Activated naive CD4-positive, alpha-beta T cell treated with anti-CD3 and anti-CD28 coated beads, Interleukin-2, amount 50 U/mL, for 72 hours (primary cell): ENCODE measurements at regions not wholly inside any gene's neighbourhood (a gene's known extent, or its start where the extent isn't known, plus 50 kb on each side); places are given as distances from the start of the nearest gene placed in this dataset.
"Not testable (repeated sequence)": the region's sequence is repeated elsewhere in the genome, so short reads cannot be mapped to it uniquely, and the experiment has no call there.

Experiments used
- ATAC-seq, 2 donors: fragments of 150-1000 bp; cut with Tn5 transposase; 2 replicates each; pipeline ENCODE4 v1.10.0; 2021; ENCODE audit warnings: mild to moderate bottlenecking in 2 of 2, moderate library complexity in 2 of 2
- DNase-seq, 2 donors: peaks; one replicate each; pipeline ENCODE4 v3.0.0; 2021 to 2022; ENCODE audit warnings: low spot score in 2 of 2
- H3K27ac Mint-ChIP-seq, 2 donors: one replicate each; pipeline ENCODE4 v1.8.0; 2022; ENCODE audit warnings: mild to moderate bottlenecking in 2 of 2, mixed read lengths in 2 of 2
- H3K36me3 Mint-ChIP-seq, 2 donors: one replicate each; pipeline ENCODE4 v1.8.0; 2022; ENCODE audit warnings: mixed read lengths in 2 of 2
- H3K9me3 Mint-ChIP-seq, 2 donors: one replicate each; pipeline ENCODE4 v1.8.0; 2022; ENCODE audit warnings: mixed read lengths in 2 of 2

DNA sequence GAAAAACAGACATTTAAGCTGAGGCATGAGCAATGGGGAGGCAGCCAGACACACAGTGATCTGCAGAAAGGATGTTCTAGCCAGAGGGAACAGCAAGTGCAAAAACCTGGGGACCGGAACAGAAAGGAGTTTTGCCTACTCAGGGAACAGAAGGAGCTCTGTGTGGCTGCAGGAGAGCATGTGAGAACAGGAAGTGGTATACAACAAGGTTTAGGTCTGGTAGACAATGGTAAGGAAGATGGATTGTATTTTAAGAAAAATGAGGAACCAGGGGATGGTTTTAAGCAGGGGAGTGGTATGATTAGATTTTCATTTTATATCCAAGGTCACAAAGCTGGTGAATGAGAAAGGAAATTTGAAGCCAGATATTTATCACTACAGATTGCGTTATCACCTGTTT lies 157.5 kb downstream of the UNC5CL start:
- Mint-ChIP-seq H3K36me3 (peaks cover 0 to 4% of the 10 kb centered on the region in 2 donors), H3K9me3 (peaks cover 0 to 5% of the 10 kb centered on the region in 2 donors), H3K27ac (no peak overlapping the region)
- ATAC-seq, result no peak
- DNase-seq, result no peak

DNA sequence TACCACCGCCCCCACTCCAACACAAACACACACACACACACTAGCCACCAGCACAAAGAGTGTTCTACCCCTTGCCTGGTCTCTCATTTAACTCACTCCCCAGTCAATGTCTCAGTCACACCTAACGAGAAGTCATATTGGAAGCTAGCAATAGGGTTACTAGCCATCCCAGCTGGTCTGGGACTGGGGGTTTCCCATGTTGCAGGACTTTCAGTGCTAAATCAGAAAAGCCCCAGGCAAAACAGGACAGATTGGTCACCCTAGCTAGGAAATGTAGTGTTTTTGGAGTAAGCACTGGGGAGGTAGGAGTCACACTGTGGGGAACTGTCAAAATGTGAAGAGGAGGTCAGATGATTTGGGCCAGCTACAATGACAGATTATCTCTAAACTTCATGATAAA lies 158.1 kb downstream of the UNC5CL start:
- Mint-ChIP-seq H3K9me3 (peaks cover 0 to 5% of the 10 kb centered on the region in 2 donors), H3K36me3 (peaks cover 0 to 4% of the 10 kb centered on the region in 2 donors), H3K27ac (no peak overlapping the region)
- no peak for DNase-seq
- ATAC-seq, result no peak

DNA sequence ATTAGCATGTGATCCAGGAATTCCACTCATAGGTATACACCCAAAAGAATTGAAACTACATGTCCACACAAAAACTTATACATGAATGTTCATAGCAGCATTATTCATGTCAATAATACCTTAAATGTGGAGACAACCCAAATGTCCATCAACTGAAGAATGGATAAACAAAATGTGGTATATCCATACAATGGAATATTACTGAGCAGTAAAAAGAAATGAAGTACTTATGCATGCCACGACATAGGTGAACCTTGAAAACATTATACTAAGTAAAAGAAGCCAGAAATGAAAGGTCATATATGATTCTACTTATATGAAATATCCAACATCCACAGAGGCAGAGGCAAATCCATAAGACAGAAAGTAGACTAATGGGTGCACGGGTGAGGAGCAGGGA lies 159.9 kb downstream of the UNC5CL start:
- DNase-seq (no peak), ATAC-seq (no peak)
- Mint-ChIP-seq H3K36me3 (peaks cover 0 to 4% of the 10 kb centered on the region in 2 donors), H3K27ac (no peak overlapping the region), H3K9me3 (peaks cover 0 to 5% of the 10 kb centered on the region in 2 donors)

DNA sequence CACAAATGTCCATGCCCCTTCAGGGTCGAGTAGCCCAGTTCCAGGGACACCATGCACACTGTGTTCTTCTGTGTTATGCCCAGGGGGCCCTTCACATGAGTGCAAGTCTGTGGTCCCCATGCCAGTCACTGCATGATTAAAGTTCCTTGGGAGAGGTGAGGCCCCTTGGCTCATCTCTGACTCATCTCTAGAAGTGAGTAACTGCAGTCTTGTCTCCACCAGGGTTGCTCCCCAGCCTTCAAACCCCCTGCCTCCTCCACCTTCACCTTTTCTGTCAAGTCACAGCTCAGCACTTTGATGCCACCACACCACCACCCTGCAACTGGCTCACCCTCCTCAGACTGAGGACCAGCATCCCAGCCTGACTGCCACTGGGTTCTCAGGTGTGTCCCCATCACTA lies 161.7 kb downstream of the UNC5CL start:
- DNase-seq (peak in 1 of 2 donors; percentile 50), ATAC-seq (peak; percentile 96 to 99)
- no peak overlapping the region for H3K27ac Mint-ChIP-seq
- peaks cover 0 to 5% of the 10 kb centered on the region in 2 donors for H3K9me3 Mint-ChIP-seq
- H3K36me3 Mint-ChIP-seq, result peaks cover 0 to 4% of the 10 kb centered on the region in 2 donors

DNA sequence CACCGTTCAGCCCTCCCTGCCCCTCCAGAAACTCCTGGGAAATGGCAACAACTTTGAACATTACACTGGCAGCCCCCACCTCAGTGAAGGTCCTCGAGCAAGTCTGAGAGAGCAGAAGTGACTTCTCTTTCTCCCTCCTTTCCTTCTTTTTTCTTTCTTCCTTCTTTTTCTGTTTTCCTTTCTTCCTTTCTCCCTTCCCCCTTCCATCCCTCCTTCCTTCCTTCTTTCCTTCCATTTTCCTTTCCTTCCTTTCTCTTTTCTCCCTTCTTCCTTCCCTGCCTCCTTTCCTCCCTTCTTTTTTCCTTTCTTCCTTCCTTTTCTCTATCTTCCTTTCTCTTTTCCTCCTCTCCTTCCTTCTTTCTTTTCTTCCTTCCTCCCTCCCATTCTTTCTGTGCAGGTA lies 162.7 kb downstream of the UNC5CL start:
- Mint-ChIP-seq H3K36me3 (peaks cover 0 to 4% of the 10 kb centered on the region in 2 donors), H3K27ac (no peak overlapping the region), H3K9me3 (peaks cover 0 to 5% of the 10 kb centered on the region in 2 donors)
- DNase-seq (no peak), ATAC-seq (no peak)

DNA sequence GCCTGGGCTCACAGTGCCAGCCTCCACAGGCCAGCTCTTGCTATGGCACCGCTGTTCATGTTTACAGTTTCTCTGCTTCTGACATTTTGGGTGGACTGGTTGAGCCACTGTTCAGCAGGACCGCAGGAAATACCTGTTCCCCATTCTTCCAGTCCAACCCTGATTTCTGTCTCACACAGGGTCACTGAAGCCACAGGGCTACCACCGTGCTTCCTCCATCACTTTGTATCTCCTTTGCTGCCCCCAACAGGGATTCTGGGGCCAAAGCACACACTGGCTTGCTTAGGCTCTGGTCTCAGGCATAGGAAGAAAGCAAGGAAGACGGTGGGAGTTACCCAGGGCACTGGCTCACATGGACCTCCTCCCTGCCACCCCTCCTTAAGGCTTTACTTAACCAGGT lies 164.5 kb downstream of the UNC5CL start:
- Mint-ChIP-seq H3K36me3 (peaks cover 0 to 4% of the 10 kb centered on the region in 2 donors), H3K27ac (no peak overlapping the region), H3K9me3 (peaks cover 0 to 5% of the 10 kb centered on the region in 2 donors)
- no peak for ATAC-seq
- no peak for DNase-seq

DNA sequence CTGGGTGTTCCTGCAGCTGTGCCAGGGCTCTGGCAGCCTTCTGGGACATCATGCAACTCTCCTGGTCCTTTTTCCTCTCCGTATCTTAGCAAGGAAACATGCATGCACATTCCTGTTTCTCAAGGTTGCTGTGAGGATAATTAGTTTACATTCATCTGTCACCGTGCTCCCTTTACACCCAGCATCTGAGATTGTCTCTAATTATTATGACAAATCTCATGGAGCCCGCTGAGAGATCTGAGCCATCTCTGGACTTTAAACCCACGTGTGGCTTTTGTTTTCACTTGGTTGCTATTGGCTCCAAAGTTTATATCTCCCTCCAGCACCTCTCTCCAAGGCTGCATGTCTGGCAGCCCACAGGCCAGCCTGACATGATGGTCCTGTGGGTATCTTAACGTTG lies 167.6 kb downstream of the UNC5CL start:
- Mint-ChIP-seq H3K9me3 (no peaks in the 10 kb centered on the region), H3K27ac (peak overlapping the region in 1 of 2 donors; percentile 51), H3K36me3 (no peaks in the 10 kb centered on the region)
- no peak for ATAC-seq
- DNase-seq, result no peak

DNA sequence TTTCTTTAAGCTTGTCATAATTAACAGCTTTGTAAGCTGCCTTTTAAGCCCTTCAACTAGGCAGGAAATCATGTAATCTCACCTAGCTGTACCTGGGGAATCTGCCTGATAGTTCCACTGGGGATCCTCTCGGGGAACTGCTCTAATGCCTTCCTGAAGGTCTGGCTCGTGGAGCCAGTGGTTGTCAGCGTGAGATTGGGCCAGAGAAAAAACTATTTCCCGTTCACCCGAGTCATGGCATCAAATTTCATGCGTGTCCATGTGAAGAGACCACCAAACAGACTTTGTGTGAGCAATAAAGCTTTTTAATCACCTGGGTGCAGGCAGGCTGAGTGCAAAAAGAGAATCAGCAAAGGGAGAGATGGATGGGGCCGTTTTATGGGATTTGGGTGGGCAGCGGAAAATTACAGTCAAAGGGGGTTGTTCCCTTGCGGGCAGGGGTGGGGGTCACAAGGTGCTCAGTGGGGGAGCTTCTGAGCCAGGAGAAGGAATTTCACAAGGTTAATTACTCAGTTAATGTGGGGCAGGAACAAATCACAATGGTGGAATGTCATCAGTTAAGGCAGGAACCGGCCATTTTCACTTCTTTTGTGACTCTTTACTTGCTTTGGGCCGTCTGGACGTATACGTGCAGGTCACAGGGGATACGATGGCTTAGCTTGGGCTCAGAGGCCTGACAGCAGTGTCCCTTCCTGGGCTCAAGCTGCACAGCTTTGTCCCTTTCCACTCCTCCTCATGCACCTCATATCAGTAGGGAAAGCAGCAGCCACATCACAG lies 170.7 kb downstream of the UNC5CL start:
- H3K9me3 Mint-ChIP-seq, H3K27ac Mint-ChIP-seq, H3K36me3 Mint-ChIP-seq, DNase-seq, ATAC-seq: not testable (repeated sequence)

DNA sequence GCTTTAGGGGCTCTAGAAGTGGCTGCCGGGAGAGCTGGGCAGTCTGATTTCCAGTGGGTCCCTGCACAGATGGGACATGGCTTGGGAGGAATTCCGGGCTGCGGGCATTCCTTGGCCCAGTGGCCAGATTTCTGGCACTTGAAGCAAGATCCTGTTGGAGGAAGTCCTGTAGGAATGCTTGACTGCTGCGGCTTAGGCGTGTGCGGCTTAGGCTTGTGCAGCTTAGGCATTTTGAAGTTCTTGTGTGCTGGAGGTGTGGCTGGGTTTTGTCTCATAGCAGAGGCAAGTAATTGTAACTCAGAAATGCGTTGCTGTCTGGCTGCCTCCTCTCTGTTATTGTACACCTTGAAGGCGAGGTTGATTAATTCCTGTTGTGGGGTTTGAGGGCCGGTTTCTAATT lies 171.5 kb downstream of the UNC5CL start:
- not testable (repeated sequence) for H3K36me3 Mint-ChIP-seq, DNase-seq, H3K27ac Mint-ChIP-seq, ATAC-seq, H3K9me3 Mint-ChIP-seq

DNA sequence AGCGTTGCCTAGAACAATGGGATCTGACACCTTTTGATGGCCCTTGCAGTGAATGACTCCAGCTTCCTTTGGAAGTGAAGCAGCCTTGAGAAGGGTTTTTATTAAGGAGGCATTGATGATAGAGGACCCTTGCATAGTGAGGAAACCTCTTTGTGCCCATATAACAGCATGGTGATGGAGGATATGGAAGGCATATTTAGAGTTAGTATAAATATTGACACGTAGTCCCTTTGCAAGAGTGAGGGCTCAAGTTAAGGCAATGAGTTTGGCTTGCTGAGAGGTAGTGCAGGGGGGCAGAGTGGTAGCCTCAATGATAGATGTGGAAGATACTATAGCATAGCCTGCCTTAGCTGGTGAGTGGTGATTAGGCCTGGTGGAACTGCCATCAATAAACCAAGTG lies 173.8 kb downstream of the UNC5CL start:
- H3K9me3 Mint-ChIP-seq, DNase-seq, ATAC-seq, H3K27ac Mint-ChIP-seq, H3K36me3 Mint-ChIP-seq: not testable (repeated sequence)

DNA sequence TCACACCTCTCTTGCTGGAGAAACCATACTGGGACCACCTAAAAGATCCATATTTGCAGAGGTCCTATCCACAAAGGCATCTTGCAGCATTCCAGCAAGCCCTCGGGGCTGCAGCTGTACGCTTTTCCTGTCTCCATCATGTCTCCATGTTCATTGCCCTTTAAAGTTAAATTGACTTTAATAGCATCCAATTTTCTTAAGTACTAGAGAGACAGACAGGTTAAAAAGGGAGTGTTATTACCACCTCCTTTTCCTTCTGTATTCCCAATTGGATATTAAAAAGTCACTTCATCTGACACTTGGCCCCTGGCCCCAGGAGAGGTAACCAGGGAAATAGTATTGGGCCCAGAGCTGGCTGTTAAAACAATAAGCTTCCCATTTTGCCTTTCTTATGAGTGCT lies 178.6 kb downstream of the UNC5CL start:
- no peak for DNase-seq
- no peak for ATAC-seq
- Mint-ChIP-seq H3K36me3 (no peaks in the 10 kb centered on the region), H3K9me3 (peaks cover 0 to 4% of the 10 kb centered on the region in 2 donors), H3K27ac (no peak overlapping the region)

DNA sequence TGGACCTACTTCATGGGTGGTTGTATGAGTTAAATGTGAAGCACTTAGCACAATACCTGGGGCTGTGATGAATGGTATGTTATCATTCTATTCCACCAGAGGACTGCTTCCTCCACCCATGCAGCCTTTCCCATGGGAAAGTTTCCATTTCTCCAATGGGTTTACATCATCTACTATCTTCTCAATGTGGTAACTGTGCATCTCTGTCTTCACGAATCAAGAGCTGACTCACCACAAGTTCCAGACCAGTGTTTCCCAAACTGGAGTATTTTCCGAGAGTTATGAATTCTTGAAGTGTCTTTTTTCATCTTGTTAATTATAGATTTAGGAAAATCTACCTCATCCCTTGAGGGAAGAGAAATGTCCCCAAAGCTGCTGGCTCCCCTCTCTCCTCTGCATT lies 182.8 kb downstream of the UNC5CL start:
- DNase-seq, result no peak
- Mint-ChIP-seq H3K9me3 (peaks cover 0 to 4% of the 10 kb centered on the region in 2 donors), H3K27ac (no peak overlapping the region), H3K36me3 (no peaks in the 10 kb centered on the region)
- ATAC-seq, result no peak

DNA sequence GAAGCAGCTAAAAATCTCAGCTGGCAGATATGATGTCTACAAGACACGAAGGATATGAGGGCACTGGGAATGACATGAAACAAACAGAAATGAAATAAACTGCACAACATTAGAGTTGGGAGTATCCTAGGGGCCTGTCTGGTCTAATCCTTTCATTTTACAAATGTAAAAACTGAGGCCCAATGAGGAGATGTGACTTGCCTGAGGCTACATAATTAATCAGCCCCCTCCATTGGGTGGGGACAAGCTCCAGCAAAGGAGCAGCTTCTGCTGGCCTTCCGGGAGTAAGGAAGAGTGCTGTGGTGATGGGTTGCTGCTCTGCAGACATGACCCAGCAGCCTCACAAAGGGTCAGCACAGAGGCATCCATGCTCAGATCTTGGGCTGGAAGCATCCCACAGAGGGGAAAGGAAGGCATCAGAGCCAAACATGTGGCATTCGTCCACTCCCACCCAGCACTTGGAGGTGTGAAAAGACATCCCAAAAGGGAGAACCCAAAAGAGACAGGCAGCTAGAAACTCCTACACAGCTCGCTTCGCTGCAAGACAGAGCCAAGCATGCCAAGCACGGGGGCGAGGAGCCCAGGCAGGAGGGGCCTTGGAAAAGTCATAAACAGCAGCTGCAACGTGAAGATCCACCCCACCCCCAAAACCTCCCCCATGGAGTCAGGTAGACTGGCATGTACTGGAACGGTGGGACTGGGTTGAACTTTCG lies 183.7 kb downstream of the UNC5CL start:
- Mint-ChIP-seq H3K36me3 (no peaks in the 10 kb centered on the region), H3K27ac (no peak overlapping the region), H3K9me3 (peaks cover 0 to 4% of the 10 kb centered on the region in 2 donors)
- no peak for ATAC-seq
- no peak for DNase-seq

DNA sequence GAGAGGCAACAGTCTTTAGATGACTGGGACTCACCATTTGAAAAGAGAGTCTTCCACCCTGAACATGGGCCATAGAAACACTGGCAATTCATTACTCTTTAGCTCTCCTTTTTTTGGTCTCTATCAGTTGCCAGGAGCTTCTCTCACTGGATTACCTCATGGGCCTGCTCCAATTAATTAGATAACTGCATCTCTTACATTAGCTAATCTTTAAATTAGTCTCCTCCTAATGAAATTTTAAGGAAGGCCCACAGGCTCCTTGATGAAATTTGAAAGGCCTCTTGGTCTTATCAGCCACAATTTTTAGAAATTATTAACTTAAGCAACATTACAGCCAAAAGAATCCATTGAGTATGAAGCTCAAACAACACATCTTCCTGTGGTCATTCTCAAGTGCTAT lies 184.4 kb downstream of the UNC5CL start:
- no peaks in the 10 kb centered on the region for H3K36me3 Mint-ChIP-seq
- H3K27ac Mint-ChIP-seq, result no peak overlapping the region
- ATAC-seq, result no peak
- H3K9me3 Mint-ChIP-seq, result peaks cover 0 to 4% of the 10 kb centered on the region in 2 donors
- no peak for DNase-seq

DNA sequence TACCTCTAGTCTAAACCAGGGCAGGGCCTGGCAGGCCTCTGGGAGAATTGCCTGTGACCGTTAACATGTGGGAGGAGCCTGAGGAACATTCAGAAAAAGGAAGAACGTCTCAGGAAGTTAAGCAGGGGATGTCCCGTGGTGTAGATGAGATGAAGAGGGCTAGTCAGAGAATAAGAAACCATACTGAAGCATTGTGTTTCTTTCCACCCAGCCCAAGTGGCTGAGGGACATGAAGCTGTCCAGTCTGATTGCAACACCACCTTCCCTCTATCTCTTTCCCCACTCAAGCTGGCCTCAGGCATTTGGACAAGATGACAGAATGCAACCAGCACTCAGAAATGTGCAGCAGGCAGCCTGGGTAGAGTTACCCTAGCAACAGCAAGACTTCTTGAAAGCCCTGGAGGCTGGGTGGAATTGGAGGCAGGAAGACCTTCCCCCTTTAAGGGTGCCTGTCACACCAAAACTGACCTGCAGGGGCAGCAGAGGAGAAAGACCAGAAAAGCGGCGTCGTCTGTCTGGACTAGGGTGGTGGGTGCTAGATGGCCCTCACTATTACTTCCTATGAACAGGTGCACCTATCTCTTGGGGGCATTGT lies 186.1 kb downstream of the UNC5CL start:
- peak overlapping the region; percentile 54 to 89 for H3K27ac Mint-ChIP-seq
- peak in 1 of 2 donors; percentile 36 for DNase-seq
- H3K9me3 Mint-ChIP-seq, result no peaks in the 10 kb centered on the region
- no peaks in the 10 kb centered on the region for H3K36me3 Mint-ChIP-seq
- ATAC-seq, result peak; percentile 26 to 74

DNA sequence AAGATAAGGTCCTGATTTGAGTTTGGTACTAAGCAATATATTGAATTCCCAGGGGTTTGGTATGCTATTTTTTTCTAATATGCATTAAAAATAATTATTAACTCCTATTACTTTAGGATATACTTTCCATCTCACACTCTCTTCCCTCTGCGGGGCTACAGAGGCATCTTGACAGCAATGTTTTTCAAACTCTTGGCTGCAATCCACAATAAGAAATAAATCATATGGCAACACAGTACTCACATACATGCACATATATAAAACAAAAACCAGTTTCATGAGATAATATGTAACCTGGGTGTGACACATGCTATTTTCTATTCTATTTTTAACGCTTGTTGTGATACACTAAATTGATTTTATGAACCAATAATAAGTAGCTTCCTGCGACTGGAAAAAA lies 189.5 kb downstream of the UNC5CL start:
- Mint-ChIP-seq H3K36me3 (no peaks in the 10 kb centered on the region), H3K9me3 (no peaks in the 10 kb centered on the region), H3K27ac (no peak overlapping the region)
- ATAC-seq (no peak), DNase-seq (no peak)

DNA sequence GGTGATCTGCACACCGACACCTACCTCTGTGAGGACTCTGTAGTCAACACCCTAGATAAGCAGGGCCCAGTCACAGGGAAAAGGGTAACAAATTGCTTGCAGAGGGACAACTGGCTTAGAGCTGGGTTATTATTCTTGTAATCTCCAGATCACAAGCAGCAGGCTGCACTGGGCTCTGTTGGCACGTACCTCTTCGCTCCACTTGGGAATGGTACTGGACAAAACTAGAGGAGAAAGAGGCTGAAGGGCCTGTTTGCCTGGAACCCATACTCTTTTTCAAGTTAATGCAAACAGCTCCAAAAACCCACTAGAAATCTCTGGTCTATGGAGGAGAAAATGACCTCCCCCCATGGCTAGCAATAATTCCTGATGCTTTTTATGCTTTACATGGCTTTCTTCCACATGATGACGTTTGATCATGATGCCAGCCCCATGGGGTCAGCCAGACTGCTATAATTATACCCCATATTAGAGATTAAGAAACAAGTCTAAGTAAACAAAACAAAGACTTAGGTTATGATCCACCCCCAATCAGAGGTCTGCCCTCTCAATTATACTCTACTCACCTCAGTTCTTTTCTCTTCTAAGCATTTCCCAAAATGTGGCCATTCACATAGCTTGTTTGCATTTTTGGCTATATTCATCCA lies 190.0 kb downstream of the UNC5CL start:
- Mint-ChIP-seq H3K36me3 (no peaks in the 10 kb centered on the region), H3K27ac (no peak overlapping the region), H3K9me3 (no peaks in the 10 kb centered on the region)
- DNase-seq (no peak), ATAC-seq (no peak)
